ENCODE measurements at regions not wholly inside any gene's neighbourhood (a gene's known extent, or its start where the extent isn't known, plus 50 kb on each side); places are given as distances from the start of the nearest gene placed in this dataset.

- H3K4me1 ChIP-seq (ENCODE audit: control insufficient read depth in 1 of 2, insufficient read depth in 2 of 2, low read length in 2 of 2), result no peaks in the 10 kb centered on the region
- no peaks in the 10 kb centered on the region for H3K79me2 ChIP-seq (ENCODE audit: control insufficient read depth, insufficient read depth, low read length, poor library complexity)
- H2AFZ ChIP-seq (ENCODE audit: insufficient read depth, low read length, poor library complexity), result no peak overlapping the region
- H2BK5ac ChIP-seq (ENCODE audit: low read depth, low read length, poor library complexity), result no peak overlapping the region
- H3K27me3 ChIP-seq (ENCODE audit: insufficient read depth, low read length), result no peaks in the 10 kb centered on the region
- H2AK5ac ChIP-seq (ENCODE audit: low read length), result no peak overlapping the region
- no peak overlapping the region for H3K9ac ChIP-seq (ENCODE audit: low read length)
- H4K91ac ChIP-seq (ENCODE audit: low read depth, low read length), result no peak overlapping the region
- H3K79me1 ChIP-seq (ENCODE audit: low read length), result no peaks in the 10 kb centered on the region
- H3K4me3 ChIP-seq (ENCODE audit: low read depth, low read length), result no peak overlapping the region
- no peak overlapping the region for H3K4ac ChIP-seq (ENCODE audit: low read depth, low read length)
- no peak overlapping the region for H4K12ac ChIP-seq (ENCODE audit: low read depth, low read length)
- H3K27ac ChIP-seq (ENCODE audit: low read depth, low read length), result no peak overlapping the region
- no peak overlapping the region for H3K4me2 ChIP-seq (ENCODE audit: low read length)
- no peaks in the 10 kb centered on the region for H3K9me3 ChIP-seq (ENCODE audit: insufficient read depth, low read depth, low read length)
- H2BK12ac ChIP-seq (ENCODE audit: low read length), result no peak overlapping the region
- H3K14ac ChIP-seq (ENCODE audit: low read length), result no peak overlapping the region
- H3K36me3 ChIP-seq (ENCODE audit: control insufficient read depth in 1 of 2, insufficient read depth in 2 of 2, low read length in 2 of 2), result no peaks in the 10 kb centered on the region
- no peak overlapping the region for H2BK120ac ChIP-seq (ENCODE audit: insufficient read depth, low read length, poor library complexity)
- no peak for DNase-seq
- H3K18ac ChIP-seq (ENCODE audit: low read length), result no peak overlapping the region
- no CpG with 5 or more reads among the region's 3 CpGs for WGBS (ENCODE audit: extremely low coverage, insufficient coverage, insufficient read length)
- no peak overlapping the region for H4K8ac ChIP-seq (ENCODE audit: low read depth, low read length)
- H3K23ac ChIP-seq (ENCODE audit: low read length), result no peak overlapping the region
Observed at GRCh38 chr10:104540181-104540580, 100.9 kb upstream of the SORCS3 start.

DNA sequence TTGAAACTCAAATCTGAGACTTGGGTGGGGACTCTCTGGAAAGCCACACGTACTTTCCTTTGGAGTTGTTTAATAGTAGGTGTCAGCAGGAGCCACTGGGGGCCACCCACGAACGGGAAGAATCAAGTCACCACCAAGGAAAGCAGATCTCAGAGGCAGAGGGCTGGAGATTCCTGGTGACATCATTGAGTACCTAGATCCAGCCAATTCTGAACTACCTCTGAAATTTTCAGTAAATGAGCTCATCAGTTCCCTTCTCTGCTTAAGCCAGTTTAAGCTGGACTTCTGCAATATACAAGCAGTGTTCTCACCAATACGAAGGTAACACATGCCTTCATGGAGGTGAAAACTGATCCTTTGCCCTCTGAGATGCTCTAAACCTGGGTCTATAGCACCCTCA, 99.3 kb upstream of the SORCS3 start:
- H2BK12ac ChIP-seq (ENCODE audit: low read length), result no peak overlapping the region
- H3K9me3 ChIP-seq (ENCODE audit: insufficient read depth, low read depth, low read length), result no peaks in the 10 kb centered on the region
- no peak overlapping the region for H3K14ac ChIP-seq (ENCODE audit: low read length)
- no peak overlapping the region for H2AFZ ChIP-seq (ENCODE audit: insufficient read depth, low read length, poor library complexity)
- H3K4me3 ChIP-seq (ENCODE audit: low read depth, low read length), result no peak overlapping the region
- no peak overlapping the region for H3K27ac ChIP-seq (ENCODE audit: low read depth, low read length)
- no peak overlapping the region for H4K12ac ChIP-seq (ENCODE audit: low read depth, low read length)
- no peak for DNase-seq
- H3K79me2 ChIP-seq (ENCODE audit: control insufficient read depth, insufficient read depth, low read length, poor library complexity), result no peaks in the 10 kb centered on the region
- H2BK5ac ChIP-seq (ENCODE audit: low read depth, low read length, poor library complexity), result no peak overlapping the region
- H3K4me1 ChIP-seq (ENCODE audit: control insufficient read depth in 1 of 2, insufficient read depth in 2 of 2, low read length in 2 of 2), result no peaks in the 10 kb centered on the region
- H4K8ac ChIP-seq (ENCODE audit: low read depth, low read length), result no peak overlapping the region
- WGBS (ENCODE audit: extremely low coverage, insufficient coverage, insufficient read length), result no CpG with 5 or more reads among the region's 4 CpGs
- H2BK120ac ChIP-seq (ENCODE audit: insufficient read depth, low read length, poor library complexity), result no peak overlapping the region
- H3K18ac ChIP-seq (ENCODE audit: low read length), result no peak overlapping the region
- H3K4ac ChIP-seq (ENCODE audit: low read depth, low read length), result no peak overlapping the region
- H3K79me1 ChIP-seq (ENCODE audit: low read length), result no peaks in the 10 kb centered on the region
- H3K27me3 ChIP-seq (ENCODE audit: insufficient read depth, low read length), result no peaks in the 10 kb centered on the region
- no peak overlapping the region for H3K23ac ChIP-seq (ENCODE audit: low read length)
- no peak overlapping the region for H4K91ac ChIP-seq (ENCODE audit: low read depth, low read length)
- H3K4me2 ChIP-seq (ENCODE audit: low read length), result no peak overlapping the region
- no peaks in the 10 kb centered on the region for H3K36me3 ChIP-seq (ENCODE audit: control insufficient read depth in 1 of 2, insufficient read depth in 2 of 2, low read length in 2 of 2)
- no peak overlapping the region for H2AK5ac ChIP-seq (ENCODE audit: low read length)
- H3K9ac ChIP-seq (ENCODE audit: low read length), result no peak overlapping the region

DNA sequence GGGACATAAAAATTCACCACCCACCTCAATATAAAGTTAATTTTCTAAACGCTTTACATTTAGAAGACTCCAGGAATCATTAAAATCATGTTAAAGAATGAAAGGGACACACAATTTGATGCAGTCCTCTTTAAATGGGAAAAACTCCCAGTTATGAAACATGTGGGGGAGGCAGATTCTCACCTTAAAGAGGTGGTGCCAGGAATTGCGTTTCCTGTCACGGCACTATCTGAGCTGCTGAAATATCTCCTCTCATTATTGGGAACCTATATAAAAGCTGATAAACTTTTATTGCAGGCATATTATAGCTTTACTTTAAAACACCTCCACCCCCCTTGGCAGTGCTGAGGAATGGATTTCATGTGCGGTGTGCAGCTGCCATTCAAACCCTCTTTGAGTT, 94.8 kb upstream of the SORCS3 start:
- no peak overlapping the region for H4K91ac ChIP-seq (ENCODE audit: low read depth, low read length)
- H3K9me3 ChIP-seq (ENCODE audit: insufficient read depth, low read depth, low read length), result no peaks in the 10 kb centered on the region
- H2BK120ac ChIP-seq (ENCODE audit: insufficient read depth, low read length, poor library complexity), result no peak overlapping the region
- H3K9ac ChIP-seq (ENCODE audit: low read length), result no peak overlapping the region
- no peaks in the 10 kb centered on the region for H3K36me3 ChIP-seq (ENCODE audit: control insufficient read depth in 1 of 2, insufficient read depth in 2 of 2, low read length in 2 of 2)
- H3K4ac ChIP-seq (ENCODE audit: low read depth, low read length), result no peak overlapping the region
- no CpG with 5 or more reads among the region's 4 CpGs for WGBS (ENCODE audit: extremely low coverage, insufficient coverage, insufficient read length)
- H2AK5ac ChIP-seq (ENCODE audit: low read length), result no peak overlapping the region
- no peak overlapping the region for H3K18ac ChIP-seq (ENCODE audit: low read length)
- H3K23ac ChIP-seq (ENCODE audit: low read length), result no peak overlapping the region
- no peaks in the 10 kb centered on the region for H3K27me3 ChIP-seq (ENCODE audit: insufficient read depth, low read length)
- H3K4me2 ChIP-seq (ENCODE audit: low read length), result no peak overlapping the region
- DNase-seq, result no peak
- no peaks in the 10 kb centered on the region for H3K79me2 ChIP-seq (ENCODE audit: control insufficient read depth, insufficient read depth, low read length, poor library complexity)
- no peak overlapping the region for H2AFZ ChIP-seq (ENCODE audit: insufficient read depth, low read length, poor library complexity)
- no peak overlapping the region for H3K27ac ChIP-seq (ENCODE audit: low read depth, low read length)
- H4K8ac ChIP-seq (ENCODE audit: low read depth, low read length), result no peak overlapping the region
- no peak overlapping the region for H2BK12ac ChIP-seq (ENCODE audit: low read length)
- no peaks in the 10 kb centered on the region for H3K79me1 ChIP-seq (ENCODE audit: low read length)
- H3K14ac ChIP-seq (ENCODE audit: low read length), result no peak overlapping the region
- H4K12ac ChIP-seq (ENCODE audit: low read depth, low read length), result no peak overlapping the region
- no peak overlapping the region for H3K4me3 ChIP-seq (ENCODE audit: low read depth, low read length)
- no peaks in the 10 kb centered on the region for H3K4me1 ChIP-seq (ENCODE audit: control insufficient read depth in 1 of 2, insufficient read depth in 2 of 2, low read length in 2 of 2)
- no peak overlapping the region for H2BK5ac ChIP-seq (ENCODE audit: low read depth, low read length, poor library complexity)

DNA sequence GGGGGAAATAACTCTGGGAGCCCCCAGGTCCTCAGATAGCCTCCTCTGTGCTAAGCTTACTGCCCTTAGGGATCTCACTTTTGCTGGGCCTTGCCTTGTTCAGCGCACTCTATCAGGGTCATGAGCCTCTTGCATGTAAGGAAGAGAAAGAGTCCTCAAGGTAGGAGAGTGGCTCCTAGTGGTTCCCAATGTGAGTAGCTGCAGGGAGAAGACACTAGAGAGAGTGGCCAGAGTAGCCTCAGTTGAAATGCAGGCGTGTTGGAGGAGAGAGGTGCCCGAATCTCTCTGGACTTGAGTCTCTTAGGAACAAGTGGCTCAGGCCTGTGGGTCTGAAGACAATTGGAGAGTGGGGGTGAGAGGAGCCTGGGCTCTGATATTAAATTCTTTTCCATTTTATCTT, 94.3 kb upstream of the SORCS3 start:
- H3K9me3 ChIP-seq (ENCODE audit: insufficient read depth, low read depth, low read length), result no peaks in the 10 kb centered on the region
- WGBS (ENCODE audit: extremely low coverage, insufficient coverage, insufficient read length), result no CpG with 5 or more reads among the region's 3 CpGs
- H4K12ac ChIP-seq (ENCODE audit: low read depth, low read length), result no peak overlapping the region

More for the DNA sequence above, 94.3 kb upstream of the SORCS3 start:
- no peak overlapping the region for H4K91ac ChIP-seq (ENCODE audit: low read depth, low read length)
- H3K18ac ChIP-seq (ENCODE audit: low read length), result no peak overlapping the region
- no peak overlapping the region for H2BK12ac ChIP-seq (ENCODE audit: low read length)
- no peak overlapping the region for H2BK120ac ChIP-seq (ENCODE audit: insufficient read depth, low read length, poor library complexity)
- peak in 1 of 2 donors; percentile 23 for DNase-seq
- no peak overlapping the region for H3K9ac ChIP-seq (ENCODE audit: low read length)
- no peaks in the 10 kb centered on the region for H3K36me3 ChIP-seq (ENCODE audit: control insufficient read depth in 1 of 2, insufficient read depth in 2 of 2, low read length in 2 of 2)
- H3K4me2 ChIP-seq (ENCODE audit: low read length), result no peak overlapping the region
- no peak overlapping the region for H2BK5ac ChIP-seq (ENCODE audit: low read depth, low read length, poor library complexity)
- H3K4ac ChIP-seq (ENCODE audit: low read depth, low read length), result no peak overlapping the region
- H3K79me1 ChIP-seq (ENCODE audit: low read length), result no peaks in the 10 kb centered on the region
- no peaks in the 10 kb centered on the region for H3K79me2 ChIP-seq (ENCODE audit: control insufficient read depth, insufficient read depth, low read length, poor library complexity)
- H3K4me1 ChIP-seq (ENCODE audit: control insufficient read depth in 1 of 2, insufficient read depth in 2 of 2, low read length in 2 of 2), result no peaks in the 10 kb centered on the region
- no peak overlapping the region for H3K14ac ChIP-seq (ENCODE audit: low read length)
- H3K4me3 ChIP-seq (ENCODE audit: low read depth, low read length), result no peak overlapping the region
- H2AK5ac ChIP-seq (ENCODE audit: low read length), result no peak overlapping the region
- no peak overlapping the region for H4K8ac ChIP-seq (ENCODE audit: low read depth, low read length)
- H3K27ac ChIP-seq (ENCODE audit: low read depth, low read length), result no peak overlapping the region
- H3K23ac ChIP-seq (ENCODE audit: low read length), result no peak overlapping the region
- no peak overlapping the region for H2AFZ ChIP-seq (ENCODE audit: insufficient read depth, low read length, poor library complexity)
- H3K27me3 ChIP-seq (ENCODE audit: insufficient read depth, low read length), result no peaks in the 10 kb centered on the region

Measured in trophoblast cell (in vitro differentiated cells and primary cell).